ENCODE measurements at regions not wholly inside any gene's neighbourhood (a gene's known extent, or its start where the extent isn't known, plus 50 kb on each side); places are given as distances from the start of the nearest gene placed in this dataset.

GRCh38 chr4:64105903-64106302 lies 303.3 kb downstream of the TECRL start:
- Histone ChIP-seq H3K79me1 (ENCODE audit: low read depth in 1 of 2, low read length in 2 of 2) (no peaks in the 10 kb centered on the region), H4K91ac (ENCODE audit: insufficient read depth, low read depth, low read length) (no peak overlapping the region), H3K27me3 (ENCODE audit: control insufficient read depth, insufficient read depth, low read length) (no peaks in the 10 kb centered on the region), H3K9me1 (ENCODE audit: insufficient read depth, low read length) (no peaks in the 10 kb centered on the region), H3K18ac (ENCODE audit: low read depth, low read length) (no peak overlapping the region), H3K27ac (ENCODE audit: insufficient read depth, low read length) (no peak overlapping the region), H2BK5ac (ENCODE audit: low read depth, low read length, poor library complexity, severe bottlenecking) (no peak overlapping the region), H3K9ac (ENCODE audit: low read depth, low read length) (no peak overlapping the region), H3K9me3 (ENCODE audit: control insufficient read depth, insufficient read depth, low read length) (no peaks in the 10 kb centered on the region), H2BK20ac (ENCODE audit: low read depth, low read length) (no peak overlapping the region), H3K23ac (ENCODE audit: low read depth, low read length) (no peak overlapping the region), H3K56ac (ENCODE audit: extremely low read depth, insufficient read depth, low read length) (no peak overlapping the region), H3K4me2 (ENCODE audit: low read depth, low read length) (no peak overlapping the region), H3K4ac (ENCODE audit: low read depth, low read length) (no peak overlapping the region), H3K4me1 (ENCODE audit: control insufficient read depth, insufficient read depth, low read length) (no peaks in the 10 kb centered on the region), H2BK120ac (ENCODE audit: low read depth, low read length) (no peak overlapping the region), H3K14ac (replicated peaks; ENCODE audit: low read depth, low read length) (no peak overlapping the region), H3K36me3 (ENCODE audit: control insufficient read depth, insufficient read depth, low read length) (no peaks in the 10 kb centered on the region), H4K8ac (ENCODE audit: low read depth in 2 of 2, low read length in 2 of 2) (no peak overlapping the region), H4K20me1 (ENCODE audit: insufficient read depth, low read length) (no peaks in the 10 kb centered on the region), H2BK15ac (ENCODE audit: low read depth, low read length) (no peak overlapping the region), H2AFZ (replicated peaks; ENCODE audit: low read length, poor library complexity) (no peak overlapping the region), H2AK5ac (ENCODE audit: low read depth, low read length) (no peak overlapping the region), H4K5ac (ENCODE audit: low read depth, low read length) (no peak overlapping the region), H2AK9ac (replicated peaks; ENCODE audit: low read depth, low read length, poor library complexity) (no peak overlapping the region), H3K4me3 (ENCODE audit: insufficient read depth, low read depth, low read length) (no peak overlapping the region)
- TF ChIP-seq MAFK (IDR thresholded peaks at IDR 0.05; ENCODE audit: low read depth, low read length) = peak; percentile 58
- no peak for TF ChIP-seq CHD1 (IDR thresholded peaks at IDR 0.05; ENCODE audit: low read depth, low read length)
- DNase-seq (no peak), ATAC-seq (ENCODE audit: low read depth) (no peak)
- CTCF ChIA-PET = no interaction called here
- in situ Hi-C loops (cut with MboI; ENCODE audit: low sequenced_read_pairs) (no loop called here), intact Hi-C loops (cut with micrococcal nuclease) (no loop called here), dilution Hi-C loops (cut with HindIII; ENCODE audit: low sequenced_read_pairs, unreplicated experiment) (no loop called here)
- POLR2A ChIA-PET (ENCODE audit: unreplicated experiment) = no interaction called here
- WGBS, 2 experiments (ENCODE audit: extremely low coverage in 2 of 2, insufficient read length in 1 of 2) = no CpG with 5 or more reads among the region's 1 CpG
- BruUV-seq (replicated peaks) = no TSS peak

All from IMR-90 (cell line).